ENCODE measurements at regions not wholly inside any gene's neighbourhood (a gene's known extent, or its start where the extent isn't known, plus 50 kb on each side); places are given as distances from the start of the nearest gene placed in this dataset.
A peak's percentile ranks its signal among the peaks of the same experiment; 100 is the strongest.

- DNase-seq (ENCODE audit: low read depth, low spot score), result no peak
Observed at GRCh38 chr4:108527723-108528122, 92.7 kb upstream of the RPL34 start.

DNA sequence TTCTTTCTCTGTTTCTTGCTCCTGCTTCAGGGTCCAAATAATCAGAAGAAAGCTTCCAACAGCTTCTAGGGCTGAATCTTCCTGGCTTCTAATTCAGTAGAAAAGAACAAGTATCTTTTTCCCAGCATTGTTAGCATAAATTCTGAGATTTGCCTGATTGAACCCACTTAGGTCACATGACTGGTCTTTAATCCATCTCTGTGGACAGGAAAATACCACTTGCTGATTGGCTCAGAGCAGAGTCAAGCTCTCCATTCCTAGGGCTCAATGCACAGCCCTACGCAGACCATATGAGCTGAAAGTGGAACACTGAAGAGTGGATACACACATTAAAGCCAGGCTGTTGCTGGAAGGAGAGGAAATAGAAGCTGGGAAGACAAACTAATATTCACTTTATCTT lies 99.6 kb upstream of the RPL34 start:
- DNase-seq (ENCODE audit: low read depth, low spot score), result no peak

GRCh38 chr4:108519911-108520601 lies 100.3 kb upstream of the RPL34 start:
- DNase-seq (ENCODE audit: low read depth, low spot score), result no peak

DNA sequence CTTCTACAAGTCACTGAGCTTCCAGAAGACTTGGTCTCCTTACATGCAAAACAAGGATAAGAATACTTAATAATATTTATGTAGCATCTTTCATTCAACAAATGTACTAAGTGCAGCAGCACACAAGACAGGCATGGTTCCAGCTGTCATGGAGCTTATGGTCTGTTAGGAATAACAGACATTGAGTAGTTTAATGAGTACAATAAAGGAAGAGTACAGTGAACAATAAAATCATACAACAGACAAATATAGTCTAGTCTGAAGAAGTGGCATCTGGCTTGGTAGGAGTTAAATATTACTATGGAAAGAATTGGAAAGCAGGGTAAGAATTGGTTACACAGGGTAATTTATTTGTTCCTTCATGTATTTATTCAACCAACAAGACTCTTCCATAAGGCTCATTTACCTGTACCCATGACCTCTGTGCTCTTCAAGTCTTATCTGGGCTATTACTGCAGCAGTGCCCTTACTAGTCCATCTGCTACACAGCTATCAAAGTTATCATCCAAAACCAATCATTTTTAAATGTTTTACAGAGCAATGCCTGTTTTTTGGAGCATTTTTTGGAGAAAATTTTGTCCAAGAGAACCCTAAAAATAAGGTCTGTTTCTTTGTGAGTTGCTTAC lies 101.1 kb upstream of the RPL34 start:
- DNase-seq (ENCODE audit: low read depth, low spot score), result no peak

- DNase-seq (ENCODE audit: low read depth, low spot score), result peak; percentile 67
Observed at GRCh38 chr4:108512615-108513505, 107.5 kb upstream of the RPL34 start.

GRCh38 chr4:108511618-108512017 lies 108.8 kb upstream of the RPL34 start:
- DNase-seq (ENCODE audit: low read depth, low spot score), result no peak

DNA sequence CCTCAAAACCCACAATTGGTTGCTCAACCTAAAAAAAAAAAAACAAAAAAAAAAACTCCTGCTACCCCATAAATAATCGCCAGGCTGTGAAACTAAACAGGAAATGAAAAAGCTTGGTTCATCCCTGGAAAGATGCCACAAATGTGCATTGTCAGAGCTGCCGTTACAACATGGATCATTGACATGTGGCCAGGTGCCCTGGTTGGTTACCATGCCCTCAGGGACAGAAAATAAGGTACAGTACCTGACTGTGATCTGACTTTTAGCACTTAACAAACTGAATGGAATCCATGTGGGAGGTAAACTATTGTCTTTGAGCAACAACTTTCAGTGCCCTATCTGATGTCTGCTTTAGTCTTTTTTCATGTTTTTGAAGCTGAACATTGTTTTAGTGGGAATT lies 118.0 kb upstream of the RPL34 start:
- DNase-seq (ENCODE audit: low read depth, low spot score), result no peak

GRCh38 chr4:108498925-108499324 lies 121.5 kb upstream of the RPL34 start:
- no peak for DNase-seq (ENCODE audit: low read depth, low spot score)

- DNase-seq (ENCODE audit: low read depth, low spot score), result no peak
Observed at GRCh38 chr4:108493596-108493931, 126.8 kb upstream of the RPL34 start.

GRCh38 chr4:108492816-108493595 lies 127.4 kb upstream of the RPL34 start:
- DNase-seq (ENCODE audit: low read depth, low spot score), result peak; percentile 79

GRCh38 chr4:108488865-108489264 lies 131.5 kb upstream of the RPL34 start:
- DNase-seq (ENCODE audit: low read depth, low spot score), result no peak

GRCh38 chr4:108486046-108486445 lies 134.3 kb upstream of the RPL34 start:
- no peak for DNase-seq (ENCODE audit: low read depth, low spot score)

DNA sequence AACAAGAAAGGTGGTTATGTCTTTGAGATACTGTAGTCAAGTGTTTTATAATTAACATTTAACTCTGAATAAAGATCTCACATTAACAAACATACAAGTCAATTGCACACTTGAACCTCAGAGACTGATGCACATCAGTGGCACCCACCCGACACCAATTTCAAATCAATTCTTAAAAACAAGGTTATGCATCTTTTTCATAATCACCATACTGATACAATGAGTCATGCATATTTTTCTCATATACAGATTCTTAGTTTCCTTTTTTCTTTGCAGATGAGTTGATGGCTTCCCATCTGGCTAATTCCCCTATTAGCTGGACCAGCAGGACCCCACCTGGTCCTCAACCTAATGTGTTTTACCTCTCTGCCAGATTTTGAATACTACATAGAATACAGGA lies 136.2 kb upstream of the RPL34 start:
- DNase-seq (ENCODE audit: low read depth, low spot score), result no peak

- no peak for DNase-seq (ENCODE audit: low read depth, low spot score)
Observed at GRCh38 chr4:108483650-108484049, 136.7 kb upstream of the RPL34 start.

- DNase-seq (ENCODE audit: low read depth, low spot score), result no peak
Observed at GRCh38 chr4:108483079-108483478, 137.3 kb upstream of the RPL34 start.

DNA sequence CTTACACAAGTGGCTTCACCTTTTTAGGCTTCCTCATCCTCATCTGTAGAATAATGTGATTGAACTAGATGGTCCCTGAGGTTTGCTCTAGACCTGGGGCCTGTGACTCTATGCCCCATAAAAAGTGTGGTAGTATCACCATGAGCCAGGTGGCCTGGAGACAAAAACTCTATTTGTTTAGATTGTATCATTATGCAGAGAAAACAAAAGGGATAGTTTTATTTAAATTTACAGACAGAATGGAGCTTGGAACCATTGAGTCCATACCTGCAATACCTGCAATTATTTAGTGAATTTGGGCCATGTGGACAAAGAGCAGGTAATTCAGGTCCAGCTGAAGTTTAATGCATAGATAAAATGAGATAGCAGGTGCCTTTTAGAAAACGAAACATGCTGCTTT lies 139.5 kb upstream of the RPL34 start:
- DNase-seq (ENCODE audit: low read depth, low spot score), result no peak

DNA sequence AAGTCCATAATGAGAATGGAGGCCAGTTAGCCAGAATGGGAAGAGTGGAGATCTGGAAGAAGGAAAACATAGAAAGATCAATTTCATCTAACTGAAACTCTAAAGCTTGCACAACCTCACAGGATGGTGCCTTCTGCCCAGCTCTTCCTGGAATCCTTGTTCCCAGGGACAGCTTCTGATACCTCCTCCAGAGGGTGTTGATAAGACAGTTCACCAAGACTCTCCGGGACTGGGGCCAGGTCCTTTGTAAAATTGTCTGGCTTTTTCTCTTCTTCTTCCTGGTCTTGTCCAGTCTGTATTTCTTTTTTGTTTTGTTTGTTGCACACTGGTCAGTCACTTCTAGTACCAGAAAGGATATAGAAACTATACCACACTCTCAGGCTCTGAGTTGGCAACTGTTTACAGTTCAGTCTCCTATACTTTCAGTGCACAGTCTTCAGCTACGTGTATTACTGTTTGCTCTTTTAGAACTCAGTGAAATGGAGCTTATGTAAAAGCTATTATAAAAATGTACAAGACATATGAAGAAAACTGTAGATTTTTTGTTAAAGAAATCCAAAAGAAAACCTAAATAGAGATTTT lies 142.8 kb upstream of the RPL34 start:
- no peak for DNase-seq (ENCODE audit: low read depth, low spot score)

GRCh38 chr4:108473163-108473720 lies 147.1 kb upstream of the RPL34 start:
- no peak for DNase-seq (ENCODE audit: low read depth, low spot score)

- peak; percentile 34 for DNase-seq (ENCODE audit: low read depth, low spot score)
Observed at GRCh38 chr4:108466936-108467902, 153.2 kb upstream of the RPL34 start.

DNA sequence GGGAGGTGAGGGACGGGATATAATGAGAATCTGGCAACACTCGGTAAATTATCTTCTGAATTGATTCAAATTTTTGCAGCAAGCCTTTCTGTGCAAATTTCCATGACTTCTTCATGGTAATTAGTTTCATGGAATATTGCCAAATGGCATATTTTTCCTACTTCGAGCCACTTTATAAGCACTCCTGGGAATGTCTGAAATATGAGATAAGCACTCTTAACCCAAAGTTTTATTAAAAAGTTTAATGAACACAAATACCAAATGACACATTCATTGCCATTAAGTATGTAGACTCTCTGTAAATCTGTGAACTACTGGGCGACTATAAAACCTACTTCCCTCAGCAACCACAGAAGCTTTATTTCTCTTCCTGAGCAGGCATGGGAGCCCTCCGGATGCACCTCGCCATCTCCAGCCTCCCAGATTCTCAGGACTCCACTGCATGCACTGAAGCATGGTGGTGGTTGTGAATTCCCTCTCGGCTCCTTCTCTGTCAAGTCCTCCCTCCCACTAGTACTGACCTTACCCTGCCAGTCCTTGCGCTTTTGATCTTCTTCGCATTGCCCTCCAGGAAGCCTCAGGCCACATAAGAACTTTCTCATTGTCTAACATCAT lies 154.4 kb upstream of the RPL34 start:
- DNase-seq (ENCODE audit: low read depth, low spot score), result no peak

Measured in ELF-1 (cell line).